Activated gamma-delta T cell treated with Interleukin-2 at 50 U/mL for 16 hours (primary cell): ENCODE measurements at regions not wholly inside any gene's neighbourhood (a gene's known extent, or its start where the extent isn't known, plus 50 kb on each side); places are given as distances from the start of the nearest gene placed in this dataset.
A peak's percentile ranks its signal among the peaks of the same experiment; 100 is the strongest.
"Not testable (repeated sequence)": the region's sequence is repeated elsewhere in the genome, so short reads cannot be mapped to it uniquely, and the experiment has no call there.

ENCODE experiments used
- DNase-seq: peaks from one replicate; pipeline ENCODE4 v3.0.0-alpha.2; 2020

DNA sequence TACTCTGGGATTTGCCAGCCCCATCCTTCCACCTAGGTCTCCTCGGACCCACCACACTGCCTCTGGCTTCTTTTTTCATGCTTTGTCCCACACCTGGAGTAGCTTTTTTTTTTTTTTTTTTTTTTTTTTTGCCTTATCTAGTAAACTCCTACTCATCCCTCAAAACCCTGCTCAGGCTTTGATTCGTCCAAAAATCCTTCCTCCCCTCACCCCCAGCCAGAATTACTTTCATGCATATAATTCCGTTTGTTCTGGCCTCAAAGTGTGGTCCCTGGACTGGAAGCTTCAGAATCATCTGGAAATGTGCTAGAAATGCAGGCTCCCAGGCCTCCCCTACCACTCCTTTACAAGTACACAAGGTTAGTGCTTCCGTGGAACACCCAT lies 320.1 kb downstream of the PTTG2 start:
- no peak for DNase-seq

DNA sequence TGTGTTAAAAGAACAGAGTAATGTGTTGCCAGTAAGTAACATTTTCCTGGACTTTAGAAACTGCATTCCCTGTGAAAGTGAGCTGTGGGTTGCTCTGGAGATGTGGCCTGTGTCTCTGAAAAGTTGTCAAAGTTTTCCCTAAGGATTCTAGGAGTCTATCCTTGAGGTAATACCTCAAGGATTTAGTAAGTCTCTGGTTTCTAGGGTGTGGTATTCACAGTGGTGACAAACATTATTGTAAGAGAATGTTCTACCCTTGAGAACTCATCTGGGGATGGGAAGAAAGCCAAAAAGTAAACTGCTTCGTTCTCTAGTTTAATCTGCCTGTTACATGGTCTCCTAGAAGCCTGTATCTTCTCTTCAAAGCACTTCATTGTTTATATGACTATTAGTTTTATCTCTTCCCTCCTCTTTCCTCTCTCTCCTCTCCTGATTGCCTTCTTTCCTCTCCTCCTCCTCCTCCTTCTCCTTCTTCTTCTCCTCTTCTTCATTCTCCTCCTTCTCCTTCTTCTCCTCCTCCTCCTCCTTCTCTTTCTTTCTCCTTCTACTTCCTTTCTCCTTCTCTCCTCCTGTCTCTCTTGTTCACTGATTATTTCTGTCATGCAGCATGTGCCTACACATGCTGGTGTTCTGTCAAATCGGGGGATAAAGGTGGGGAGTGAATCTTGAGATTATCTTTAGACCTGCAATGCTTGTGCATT lies 321.3 kb downstream of the PTTG2 start:
- no peak for DNase-seq

DNA sequence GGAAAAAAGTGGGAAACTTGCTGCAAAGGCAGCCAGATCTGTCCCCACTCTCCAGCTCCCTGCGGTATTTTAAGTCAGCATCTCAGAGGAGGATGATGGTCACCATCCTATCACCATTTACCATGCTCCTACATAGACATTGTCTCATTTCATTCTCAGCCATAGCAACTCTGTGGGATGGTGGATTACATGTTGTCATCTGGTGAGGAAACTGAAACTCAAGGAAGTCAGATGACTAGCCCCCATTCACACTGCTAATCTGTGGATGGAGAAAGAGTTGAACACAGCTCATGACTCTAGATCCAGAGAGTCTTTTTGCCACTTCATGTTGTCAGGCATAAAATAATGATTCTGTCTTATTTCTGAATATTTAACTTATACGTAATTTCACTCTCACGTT lies 323.5 kb downstream of the PTTG2 start:
- DNase-seq, result no peak

DNA sequence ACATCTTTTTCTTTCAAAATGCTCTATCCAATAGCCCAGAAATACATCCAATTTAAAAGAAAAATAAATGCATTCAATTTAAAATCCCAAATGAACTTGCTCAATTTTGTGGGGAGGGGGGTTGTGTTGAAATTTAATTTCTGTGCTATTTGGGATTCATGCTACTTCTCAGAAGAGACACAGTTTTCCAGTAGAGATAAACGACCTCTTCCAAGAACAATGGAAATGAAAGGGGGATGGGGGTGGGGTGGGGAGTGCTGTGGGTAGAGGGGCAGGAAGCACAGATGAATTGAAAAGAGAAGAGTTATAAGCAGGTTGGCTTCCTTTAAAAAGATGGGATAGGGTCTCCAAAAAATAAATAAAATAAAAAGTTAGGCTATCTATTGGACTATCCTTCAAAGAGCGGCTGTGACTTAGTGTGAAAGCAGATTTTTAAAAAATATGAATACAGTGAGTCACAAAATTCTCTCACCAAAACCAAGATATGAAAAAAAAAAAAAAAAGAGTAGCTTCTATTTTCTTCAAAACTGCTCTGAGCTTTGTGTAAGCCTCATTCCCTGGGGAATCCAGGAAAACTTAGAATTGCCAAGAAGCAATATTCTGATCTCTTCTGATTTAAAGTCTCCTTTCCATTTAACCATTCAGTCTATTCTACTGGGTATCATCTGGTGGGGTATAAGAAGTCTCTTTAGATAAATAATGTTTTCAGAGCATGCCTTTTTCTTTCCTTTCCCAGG lies 324.3 kb downstream of the PTTG2 start:
- no peak for DNase-seq

DNA sequence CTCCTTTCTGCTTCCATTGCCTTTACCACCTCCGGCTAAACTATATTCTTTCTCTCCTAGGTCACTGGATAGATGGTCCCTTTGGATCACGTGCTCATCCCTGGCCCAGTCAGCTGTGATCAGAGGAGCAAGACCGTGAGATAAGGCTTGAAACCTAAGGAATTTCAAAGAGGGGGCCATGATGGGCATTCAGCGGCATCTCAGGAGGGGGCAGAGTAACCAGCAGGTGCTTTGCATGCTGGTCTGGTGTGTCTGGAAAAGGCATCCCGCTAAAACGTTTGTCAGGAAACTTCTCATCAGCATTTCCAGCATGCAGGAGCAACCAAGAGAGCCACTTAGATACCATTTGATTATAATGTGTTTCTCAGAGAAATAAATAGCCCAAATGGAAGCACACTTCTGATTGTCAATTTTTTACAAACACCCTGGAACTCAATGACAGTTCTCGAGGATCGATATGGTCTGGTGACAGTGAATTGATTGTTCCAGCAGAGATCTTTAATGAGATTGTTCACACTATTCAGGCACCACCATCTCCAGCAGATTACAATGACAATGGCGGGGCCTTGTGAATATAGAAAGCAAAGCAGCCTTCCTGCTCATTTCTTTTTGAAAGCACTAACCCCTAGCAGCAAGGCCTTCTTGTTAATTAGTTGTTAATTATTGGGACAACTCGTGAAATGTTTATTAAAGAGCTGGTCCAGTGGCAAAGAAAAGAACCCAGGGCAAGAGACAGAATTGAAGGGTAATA lies 327.1 kb downstream of the PTTG2 start:
- no peak for DNase-seq

DNA sequence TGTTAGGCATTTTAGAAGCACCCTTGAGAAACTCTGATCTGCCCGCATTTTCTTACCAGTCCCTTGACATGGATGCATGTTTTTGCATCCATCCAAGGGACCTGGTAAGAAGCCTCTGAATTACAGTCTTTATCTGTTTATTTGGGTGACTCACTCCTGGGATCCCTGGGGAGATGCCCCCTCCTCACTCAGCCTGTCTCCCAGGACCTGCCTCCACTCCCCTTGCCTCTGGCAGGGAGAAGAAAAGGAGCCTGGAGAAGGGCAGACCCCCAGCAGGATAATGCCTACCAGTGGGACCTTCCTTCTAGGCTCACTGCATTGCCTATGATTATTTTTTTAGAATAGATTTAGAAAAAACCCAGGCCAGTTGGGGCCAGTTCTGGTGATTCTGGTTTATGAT lies 329.4 kb downstream of the PTTG2 start:
- no peak for DNase-seq

DNA sequence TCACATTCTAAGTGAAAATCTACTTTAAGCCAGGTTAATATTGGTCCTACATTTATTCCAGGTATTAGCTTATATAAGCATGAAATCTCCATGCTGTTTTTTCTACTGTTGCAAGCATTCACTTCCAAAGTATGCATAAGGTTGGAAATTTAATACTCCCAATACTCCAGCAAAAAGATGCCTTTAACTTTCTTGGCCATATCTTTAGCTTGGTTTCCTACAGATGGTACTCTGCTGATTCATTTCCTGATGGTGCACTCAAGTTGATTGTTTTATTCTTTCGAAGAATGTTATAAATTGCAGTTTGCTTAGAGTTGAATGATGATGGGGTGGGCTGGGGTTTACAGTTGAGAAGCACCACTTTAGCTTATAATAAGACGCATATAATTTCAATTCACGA lies 330.2 kb downstream of the PTTG2 start:
- no peak for DNase-seq

DNA sequence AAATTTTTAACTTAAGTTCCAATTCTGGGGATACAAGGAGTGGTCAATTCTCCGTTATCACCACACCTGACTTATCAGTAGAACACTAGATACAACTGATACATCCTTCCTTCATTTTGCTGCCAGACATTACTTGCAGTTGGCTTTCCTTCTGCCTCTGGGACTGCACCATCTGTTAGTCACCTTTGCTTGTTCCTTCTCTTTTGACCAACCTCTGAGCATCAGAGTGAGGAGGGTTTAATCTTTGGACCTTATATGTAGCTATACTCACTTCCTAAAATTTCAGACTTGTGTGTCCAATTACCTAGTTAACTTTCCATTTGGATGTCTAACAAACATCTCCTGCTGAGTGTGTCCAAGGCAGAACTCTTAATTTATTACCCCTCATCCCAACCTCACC lies 330.7 kb downstream of the PTTG2 start:
- DNase-seq, result no peak

DNA sequence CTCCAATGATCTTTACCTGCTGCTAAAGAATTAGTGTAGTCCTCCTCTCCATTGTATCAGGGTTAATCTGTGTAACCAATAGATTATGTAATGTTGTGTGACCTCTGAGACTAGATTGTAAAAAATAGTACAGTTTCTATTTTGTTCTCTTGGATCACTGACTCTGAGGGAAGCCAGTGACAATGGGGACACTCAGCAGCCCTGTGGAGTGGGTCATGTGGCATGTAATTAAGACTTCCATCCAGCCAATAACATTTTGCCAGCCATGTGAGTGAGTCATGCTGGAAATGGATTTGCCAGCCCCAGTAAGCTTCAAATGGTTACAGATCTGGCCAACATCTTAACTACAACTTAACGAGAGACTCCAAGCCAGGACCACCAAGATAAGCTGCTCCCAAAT lies 332.3 kb downstream of the PTTG2 start:
- no peak for DNase-seq

DNA sequence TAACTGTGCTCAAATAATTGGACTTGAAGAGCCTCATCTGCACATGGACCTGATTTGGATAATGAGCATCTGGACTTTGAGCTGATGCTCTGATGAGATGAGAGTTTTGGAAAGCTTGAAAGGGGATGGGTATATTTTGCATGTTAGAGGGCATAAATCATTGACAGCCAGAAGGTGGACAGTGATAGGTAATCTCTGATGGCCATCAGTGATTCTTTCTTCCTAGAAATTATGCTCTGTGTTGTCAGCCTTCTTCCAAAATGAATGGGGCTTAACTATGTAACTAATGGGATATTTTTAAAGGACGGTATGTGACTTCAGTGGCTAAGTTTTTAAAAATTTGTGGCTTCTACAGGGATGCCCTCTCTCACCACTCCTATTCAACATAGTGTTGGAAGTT lies 334.0 kb downstream of the PTTG2 start:
- no peak for DNase-seq

DNA sequence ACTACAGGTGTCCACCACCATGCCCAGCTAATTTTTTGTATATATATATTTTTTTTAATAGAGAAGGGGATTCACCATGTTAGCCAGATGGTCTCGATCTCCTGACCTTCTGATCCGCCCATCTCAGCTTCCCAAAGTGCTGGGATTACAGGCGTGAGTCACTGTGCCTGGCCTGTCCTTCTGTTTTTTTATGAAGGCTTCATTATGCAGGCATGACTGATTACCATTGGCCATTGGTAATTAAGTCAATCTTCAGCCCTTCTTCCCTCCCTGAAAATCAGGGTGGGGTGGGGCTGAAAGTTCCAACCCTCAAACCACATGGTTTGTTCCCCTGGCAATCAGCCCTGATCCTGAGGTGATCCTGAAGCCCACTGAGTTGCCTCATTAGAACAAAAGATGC lies 336.9 kb downstream of the PTTG2 start:
- no peak for DNase-seq

DNA sequence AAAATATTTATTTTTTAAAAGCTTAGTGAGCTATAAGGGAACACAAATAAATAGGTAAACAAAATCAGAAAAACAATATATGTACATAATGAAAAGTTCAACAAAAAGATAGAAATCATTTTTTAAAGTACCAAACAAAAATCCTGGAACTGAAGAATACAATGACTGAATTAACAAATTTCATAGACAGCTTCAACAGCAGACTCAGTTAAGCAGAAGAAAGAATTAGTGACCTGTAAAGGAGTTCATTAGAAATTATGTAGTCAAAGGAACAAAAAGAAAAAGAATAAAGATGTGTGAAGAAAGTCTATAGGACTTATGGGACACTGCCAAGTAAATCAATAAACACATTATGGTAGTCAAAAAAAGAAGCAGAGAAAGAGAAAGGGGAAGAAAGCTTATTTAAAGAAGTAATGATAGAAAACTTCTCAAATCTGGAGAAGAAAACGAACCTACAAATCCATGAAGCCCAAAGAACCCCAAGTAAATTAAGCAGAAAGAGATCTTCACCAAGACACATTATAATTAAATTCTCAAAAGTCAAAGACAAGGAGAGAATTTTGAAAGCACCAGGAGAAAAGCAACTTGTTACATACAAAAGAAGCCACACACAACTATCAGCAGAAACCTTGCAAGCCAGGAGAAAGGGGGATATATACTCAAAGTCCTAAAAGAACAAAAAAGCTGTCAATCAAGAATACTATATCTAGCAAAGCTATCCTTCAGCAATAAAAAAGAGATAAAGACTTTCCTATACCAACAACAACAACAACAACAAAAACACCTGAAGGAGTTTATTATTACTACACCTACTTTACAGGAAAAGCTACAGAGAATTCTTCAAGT lies 338.9 kb downstream of the PTTG2 start:
- no peak for DNase-seq

DNA sequence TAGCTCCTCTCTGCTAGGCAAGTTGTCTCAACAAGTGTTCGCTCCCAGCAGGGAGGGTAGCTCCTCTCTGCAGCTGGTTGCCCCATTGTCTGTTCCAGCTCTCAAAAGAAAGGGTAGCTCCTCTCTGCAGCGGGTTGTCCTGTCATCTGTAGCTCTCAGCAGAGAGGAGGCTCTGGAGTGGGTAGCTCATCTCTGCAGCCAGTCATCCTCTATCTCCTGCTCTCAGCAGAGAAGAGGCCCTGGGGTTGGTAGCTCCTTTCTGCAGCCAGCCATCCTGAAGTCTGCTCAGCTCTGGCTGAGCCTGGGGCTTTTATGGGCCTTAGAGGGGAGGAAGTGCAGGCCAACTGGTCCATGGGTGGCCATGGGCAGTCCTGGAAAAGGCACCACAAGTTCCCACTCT lies 342.7 kb downstream of the PTTG2 start:
- no peak for DNase-seq

DNA sequence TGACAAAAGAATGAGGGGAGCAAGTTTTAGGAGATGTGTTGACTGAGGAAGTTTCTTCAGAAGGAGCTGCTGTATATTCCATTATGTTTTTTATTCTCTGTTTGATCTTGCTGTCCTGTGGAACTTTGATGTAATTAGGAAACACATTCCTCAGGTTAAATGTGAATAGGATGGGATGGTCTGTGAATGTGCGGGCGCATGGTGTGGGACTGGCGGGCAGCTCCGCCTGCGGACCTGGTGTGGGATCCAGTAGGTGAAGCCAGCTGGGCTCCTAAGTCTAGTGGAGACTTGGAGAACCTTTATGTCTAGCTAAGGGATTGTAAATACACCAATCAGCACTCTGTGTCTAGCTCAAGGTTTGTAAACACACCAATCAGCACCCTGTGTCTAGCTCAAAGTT lies 344.3 kb downstream of the PTTG2 start:
- not testable (repeated sequence) for DNase-seq

DNA sequence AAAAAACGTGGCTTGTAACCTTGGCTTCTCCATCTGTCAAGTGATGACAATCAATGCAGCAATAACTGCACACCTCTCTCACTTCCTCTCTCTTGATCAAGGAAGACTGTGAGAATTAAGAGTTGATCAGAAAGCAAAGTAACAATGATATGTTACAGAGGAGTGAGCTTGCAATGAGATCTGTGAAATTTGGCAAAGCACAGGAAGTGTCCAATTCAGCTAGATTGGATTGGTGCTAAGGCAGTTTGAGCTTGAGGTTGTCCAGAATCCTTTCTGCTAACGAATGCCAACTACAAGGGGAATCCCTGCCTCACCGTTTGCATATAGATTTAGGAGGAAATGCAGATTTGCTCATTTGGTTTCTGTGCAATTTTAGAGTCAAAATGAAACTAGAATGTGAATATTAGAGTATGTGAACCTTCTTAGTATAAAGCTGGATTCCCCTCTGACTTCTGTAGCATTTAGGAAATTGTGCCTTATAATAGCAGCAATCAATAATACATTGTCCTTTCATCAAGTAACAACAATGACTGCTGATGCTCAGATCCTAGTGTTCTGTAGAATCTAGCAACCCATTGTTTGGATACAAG lies 346.4 kb downstream of the PTTG2 start:
- no peak for DNase-seq

DNA sequence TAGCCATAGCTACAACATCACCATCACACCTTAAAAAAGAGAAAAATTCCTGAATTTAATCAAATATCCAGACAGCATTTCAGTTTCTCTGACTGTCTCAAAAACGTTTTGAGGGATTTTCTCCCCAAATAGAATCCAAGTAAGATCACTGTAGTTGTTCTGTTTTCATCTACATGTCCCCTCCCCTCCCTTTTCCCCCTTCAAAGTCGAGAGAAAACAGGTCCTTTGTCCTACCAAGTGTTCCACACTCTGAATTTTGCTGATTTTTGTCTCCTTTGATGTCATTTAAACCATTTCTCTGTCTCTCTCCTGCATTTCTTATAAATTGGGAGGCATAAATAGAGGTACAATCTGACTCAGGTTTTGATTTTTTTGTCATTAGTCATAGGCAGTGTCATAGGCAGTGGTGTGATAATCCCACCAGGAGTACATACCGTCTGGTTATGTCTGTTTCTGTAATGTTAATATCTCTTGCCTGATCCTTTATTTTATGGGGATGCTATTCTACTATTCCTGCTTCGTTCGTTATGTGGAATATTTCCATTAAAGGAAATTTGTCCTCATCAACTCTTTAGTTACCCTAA lies 348.6 kb downstream of the PTTG2 start:
- no peak for DNase-seq

DNA sequence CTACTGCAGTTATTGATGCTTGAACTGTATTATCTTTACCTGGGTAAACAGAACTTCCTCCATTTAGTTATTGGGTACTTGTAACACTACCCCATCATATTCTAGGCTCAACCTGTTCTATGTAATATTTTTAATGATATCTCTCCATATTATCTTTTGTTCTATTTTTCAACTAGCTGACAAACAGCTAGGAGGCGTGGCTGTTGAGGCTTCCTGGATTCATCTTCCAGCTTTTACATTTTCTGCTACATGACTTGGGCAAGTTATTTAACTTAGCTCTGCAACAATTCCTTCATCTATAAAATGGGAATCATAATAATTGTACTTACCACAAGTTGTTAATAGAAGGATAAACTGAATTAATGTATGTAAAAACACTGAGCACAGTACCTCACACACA lies 349.3 kb downstream of the PTTG2 start:
- DNase-seq, result no peak

DNA sequence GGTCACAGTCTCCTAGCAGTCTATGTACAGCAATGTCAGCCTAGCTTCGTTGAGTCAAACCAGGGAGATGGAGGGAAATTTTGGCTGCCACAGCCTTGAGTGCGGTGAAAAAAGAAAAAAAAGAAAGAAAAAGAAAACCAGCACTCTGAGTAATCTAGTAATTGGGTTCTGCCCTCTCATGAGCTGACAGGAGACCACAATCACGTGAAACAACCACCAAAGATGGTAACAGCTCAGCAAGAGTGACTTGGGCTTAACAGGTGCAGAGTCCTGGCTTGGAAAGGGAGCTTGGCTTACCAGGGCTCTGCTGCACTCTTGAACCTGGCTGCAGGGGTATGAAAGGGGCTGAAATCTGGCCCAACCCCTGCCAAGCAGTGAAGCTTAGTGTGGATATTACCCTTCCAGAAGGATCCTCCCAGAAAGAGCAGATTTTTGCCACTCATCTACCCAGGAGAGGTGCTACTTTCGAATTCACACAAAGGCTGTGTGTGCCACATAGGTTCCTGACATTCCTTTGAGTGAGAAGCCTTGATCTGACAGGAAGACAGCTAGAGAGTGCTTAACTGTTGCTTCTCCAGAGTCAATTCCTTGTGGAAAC lies 350.3 kb downstream of the PTTG2 start:
- peak; percentile 59 for DNase-seq

DNA sequence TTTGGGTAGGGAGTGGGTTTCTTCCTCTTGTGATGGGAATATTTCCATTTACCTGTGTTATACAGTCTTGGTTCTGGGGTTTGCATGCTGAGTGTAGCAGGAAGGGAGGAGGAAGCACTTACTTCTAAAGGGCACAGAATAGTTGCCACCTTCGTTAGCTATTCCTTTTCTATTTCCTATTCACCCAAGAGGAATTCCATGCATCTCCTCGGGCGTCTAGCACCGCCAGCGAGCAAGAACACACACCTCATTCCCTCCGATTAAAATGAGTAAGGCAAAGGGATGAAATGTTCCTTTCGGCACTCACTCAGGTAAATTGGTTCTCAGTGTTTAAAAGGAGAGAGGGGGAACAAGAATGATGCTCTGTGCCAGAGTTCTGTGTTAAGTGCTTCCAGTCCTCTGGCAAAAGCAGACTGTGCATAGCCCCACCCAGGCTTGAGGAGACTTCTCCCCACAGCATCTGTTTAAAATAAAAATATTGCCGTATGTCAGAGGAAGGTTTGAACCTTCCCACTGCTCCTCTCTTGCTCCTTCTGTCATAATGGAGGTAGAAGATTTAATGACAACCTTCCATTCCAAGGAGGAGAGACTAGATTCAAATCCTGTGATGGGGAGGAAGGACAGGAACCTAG lies 351.4 kb downstream of the PTTG2 start:
- no peak for DNase-seq

DNA sequence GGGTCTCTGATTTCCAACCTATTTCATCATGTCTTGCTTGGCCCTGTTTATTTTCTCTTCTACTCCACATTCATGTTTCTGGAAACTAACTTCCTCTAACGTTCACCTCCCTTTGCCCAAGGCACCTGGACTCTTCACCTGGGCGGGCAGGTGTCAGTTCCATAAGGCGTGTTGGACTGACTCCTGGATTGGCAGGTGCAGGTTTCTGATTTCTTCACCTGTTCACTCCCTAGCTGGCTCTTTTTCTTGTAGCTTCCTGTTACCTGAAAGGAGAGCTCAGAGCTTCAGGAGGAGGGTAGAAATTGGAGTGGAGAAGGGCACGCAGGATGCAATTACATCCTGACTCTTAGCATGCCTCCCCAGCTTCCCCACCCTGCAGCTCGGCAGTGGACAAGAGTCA lies 350.8 kb upstream of the KLF3 start:
- no peak for DNase-seq

DNA sequence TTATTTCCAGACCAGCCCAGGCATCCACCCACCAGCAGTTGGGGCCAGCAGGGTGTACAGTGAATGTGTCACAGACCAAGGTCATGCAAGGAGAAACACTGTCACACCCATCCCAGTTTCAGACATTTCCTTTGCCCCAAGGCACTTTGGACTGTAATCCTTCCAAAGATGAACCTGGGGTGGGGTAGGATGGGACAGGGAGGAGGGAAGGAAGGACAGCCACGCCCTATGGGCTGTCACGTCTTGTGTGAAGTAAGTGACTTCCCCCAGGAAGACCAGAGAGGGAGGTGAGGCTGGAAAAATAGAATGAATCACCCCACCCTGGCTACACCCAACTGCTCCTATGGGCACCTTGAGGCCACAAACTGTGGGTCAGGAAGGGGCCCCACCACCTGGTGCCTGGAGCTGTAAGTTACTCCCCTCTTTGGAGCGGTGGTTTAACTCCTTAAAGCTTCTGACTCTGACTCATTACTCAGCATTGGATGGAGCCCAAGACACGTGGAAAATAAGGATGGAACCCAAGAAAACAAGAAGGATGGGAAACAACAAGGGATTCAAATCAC lies 349.9 kb upstream of the KLF3 start:
- no peak for DNase-seq
